A673 (cell line): ENCODE measurements at regions not wholly inside any gene's neighbourhood (a gene's known extent, or its start where the extent isn't known, plus 50 kb on each side); places are given as distances from the start of the nearest gene placed in this dataset.

Experiments
- BruUV-seq: library from RNA; stranded (reverse); fragments of 400-500 nt; replicated peaks from 2 replicates; lab custom pipeline; 2021; lab: Mats Ljungman, UMichigan
- CTCF ChIA-PET: fragments of 300-600 bp; sonication (Branson Sonifier 250); formaldehyde crosslinking; loops from one replicate; lab custom pipeline; 2022; ENCODE audit warnings: antibody characterized with exemption; lab: Charles Lee
- POLR2A ChIA-PET: fragments of 300-600 bp; sonication (Branson Sonifier 250); formaldehyde crosslinking; loops from one replicate; lab custom pipeline; 2022; ENCODE audit warnings: antibody characterized with exemption; ENCODE audit not compliant: low non-redundant PET; lab: Charles Lee
- DNase-seq: peaks from one replicate; pipeline ENCODE4 v3.0.0-alpha.2; 2015; ENCODE audit warnings: low spot score
- H3K27ac ChIP-seq: fragments of 200-600 bp; sonication (generic); 2 replicates; pipeline ENCODE4 v1.5.1; 2016; ENCODE audit warnings: mixed run types, low read depth, mild to moderate bottlenecking, mixed read lengths, antibody characterized with exemption, low read length; ENCODE audit not compliant: poor library complexity, severe bottlenecking
- H3K27me3 ChIP-seq: fragments of 200-600 bp; sonication (generic); replicated peaks from 2 replicates; pipeline ENCODE4 v1.6.1; 2017; ENCODE audit warnings: mixed run types, low read depth, mild to moderate bottlenecking, mixed read lengths, antibody characterized with exemption, low read length; ENCODE audit not compliant: insufficient read depth, poor library complexity
- H3K36me3 ChIP-seq: fragments of 200-600 bp; sonication (generic); 2 replicates; pipeline ENCODE4 v1.6.1; 2016; ENCODE audit warnings: mixed run types, mild to moderate bottlenecking, mixed read lengths, antibody characterized with exemption, low read length; ENCODE audit not compliant: insufficient read depth, poor library complexity, severe bottlenecking
- H3K4me1 ChIP-seq: fragments of 200-600 bp; sonication (generic); 2 replicates; pipeline ENCODE4 v1.6.1; 2017; ENCODE audit warnings: mixed run types, mild to moderate bottlenecking, mixed read lengths, antibody characterized with exemption, low read length; ENCODE audit not compliant: insufficient read depth, poor library complexity, severe bottlenecking
- H3K4me3 ChIP-seq: fragments of 200-600 bp; sonication (generic); 2 replicates; pipeline ENCODE4 v1.5.1; 2016; ENCODE audit warnings: low read depth, mixed run types, mild to moderate bottlenecking, mixed read lengths, low read length; ENCODE audit not compliant: poor library complexity, severe bottlenecking
- H3K9me3 ChIP-seq: fragments of 200-600 bp; sonication (generic); 2 replicates; pipeline ENCODE4 v1.6.1; 2016; ENCODE audit warnings: mixed run types, low read depth, mild to moderate bottlenecking, mixed read lengths, antibody characterized with exemption, low read length; ENCODE audit not compliant: poor library complexity, severe bottlenecking
- EZH2 ChIP-seq: fragments of 200-600 bp; sonication (generic); IDR thresholded peaks from 2 replicates; pipeline ENCODE4 v1.6.1; 2017; ENCODE audit warnings: borderline replicate concordance, low read depth, mild to moderate bottlenecking, mixed read lengths, antibody characterized with exemption, low read length; ENCODE audit not compliant: poor library complexity, severe bottlenecking
- intact Hi-C: fragments of 100-400 bp; cut with micrococcal nuclease; formaldehyde crosslinking; loops from one replicate; pipeline ENCODE4 v1.10.0; 2022; ENCODE audit not compliant: unreplicated experiment
- TF ChIP-seq, protein P1 (sequence below): fragments of 300-800, 200-600 bp; sonication (generic); conservative IDR thresholded peaks from 2 replicates; pipeline ENCODE4 v1.5.1; 2017; ENCODE audit warnings: low read depth, mild to moderate bottlenecking, antibody characterized with exemption, low read length, moderate library complexity, mixed read lengths

DNA sequence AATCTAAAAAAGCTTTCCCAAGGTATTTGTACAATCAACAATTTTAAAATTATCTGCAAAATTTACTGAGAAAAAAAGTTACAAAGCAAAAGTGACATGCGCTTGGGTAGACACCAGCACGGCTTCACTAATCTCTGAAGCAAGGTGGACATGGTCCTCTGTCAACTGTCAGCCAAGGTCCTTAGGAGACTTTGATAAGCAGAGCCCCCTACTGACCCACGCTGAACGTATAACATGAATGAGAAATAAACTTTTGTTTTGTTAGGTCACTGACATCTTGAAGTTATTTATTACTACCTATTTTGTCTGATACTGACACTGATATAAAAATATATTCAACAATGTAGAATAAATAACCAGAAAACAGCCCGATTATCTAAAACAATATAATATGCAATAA lies 100.7 kb upstream of the OBI1 start:
- Histone ChIP-seq H3K4me1 (peaks cover 2% of the 10 kb centered on the region), H3K9me3 (no peaks in the 10 kb centered on the region), H3K4me3 (no peak overlapping the region), H3K36me3 (no peaks in the 10 kb centered on the region), H3K27me3 (peaks cover 5% of the 10 kb centered on the region), H3K27ac (no peak overlapping the region)
- DNase-seq: no peak
- intact Hi-C loops: no loop called here
- no TSS peak for BruUV-seq
- TF ChIP-seq EZH2: no peak
- TF ChIP-seq, protein P1, sequence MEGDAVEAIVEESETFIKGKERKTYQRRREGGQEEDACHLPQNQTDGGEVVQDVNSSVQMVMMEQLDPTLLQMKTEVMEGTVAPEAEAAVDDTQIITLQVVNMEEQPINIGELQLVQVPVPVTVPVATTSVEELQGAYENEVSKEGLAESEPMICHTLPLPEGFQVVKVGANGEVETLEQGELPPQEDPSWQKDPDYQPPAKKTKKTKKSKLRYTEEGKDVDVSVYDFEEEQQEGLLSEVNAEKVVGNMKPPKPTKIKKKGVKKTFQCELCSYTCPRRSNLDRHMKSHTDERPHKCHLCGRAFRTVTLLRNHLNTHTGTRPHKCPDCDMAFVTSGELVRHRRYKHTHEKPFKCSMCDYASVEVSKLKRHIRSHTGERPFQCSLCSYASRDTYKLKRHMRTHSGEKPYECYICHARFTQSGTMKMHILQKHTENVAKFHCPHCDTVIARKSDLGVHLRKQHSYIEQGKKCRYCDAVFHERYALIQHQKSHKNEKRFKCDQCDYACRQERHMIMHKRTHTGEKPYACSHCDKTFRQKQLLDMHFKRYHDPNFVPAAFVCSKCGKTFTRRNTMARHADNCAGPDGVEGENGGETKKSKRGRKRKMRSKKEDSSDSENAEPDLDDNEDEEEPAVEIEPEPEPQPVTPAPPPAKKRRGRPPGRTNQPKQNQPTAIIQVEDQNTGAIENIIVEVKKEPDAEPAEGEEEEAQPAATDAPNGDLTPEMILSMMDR: no peak
- CTCF ChIA-PET: no interaction called here
- POLR2A ChIA-PET: no interaction called here

DNA sequence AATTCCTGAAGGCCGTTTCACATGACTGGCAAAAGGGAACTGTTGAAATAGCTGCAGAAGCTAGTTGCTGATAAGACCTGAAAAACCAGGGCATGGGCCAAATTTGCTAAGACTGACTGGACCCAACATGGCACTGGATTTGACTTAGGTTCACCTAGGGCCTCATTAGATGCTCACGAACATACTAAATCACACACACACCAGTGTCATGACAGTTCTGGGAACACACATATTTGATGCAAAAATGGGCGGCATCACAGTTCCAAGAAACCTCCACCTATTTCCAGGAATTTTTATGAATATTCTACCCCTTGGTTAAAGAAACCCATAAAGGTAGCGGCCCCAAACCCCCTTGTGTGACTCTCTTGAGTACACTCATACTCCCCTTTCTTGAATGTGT lies 99.6 kb upstream of the OBI1 start:
- no peak overlapping the region for H3K4me3 ChIP-seq
- H3K4me1 ChIP-seq: peaks cover 2% of the 10 kb centered on the region
- no peak overlapping the region for H3K27ac ChIP-seq
- BruUV-seq: no TSS peak
- no peak for DNase-seq
- ChIA-PET POLR2A (no interaction called here), CTCF (no interaction called here)
- H3K9me3 ChIP-seq: no peaks in the 10 kb centered on the region
- H3K27me3 ChIP-seq: peaks cover 11% of the 10 kb centered on the region
- intact Hi-C loops: no loop called here
- H3K36me3 ChIP-seq: no peaks in the 10 kb centered on the region
- TF ChIP-seq, protein P1: no peak
- no peak for TF ChIP-seq EZH2

DNA sequence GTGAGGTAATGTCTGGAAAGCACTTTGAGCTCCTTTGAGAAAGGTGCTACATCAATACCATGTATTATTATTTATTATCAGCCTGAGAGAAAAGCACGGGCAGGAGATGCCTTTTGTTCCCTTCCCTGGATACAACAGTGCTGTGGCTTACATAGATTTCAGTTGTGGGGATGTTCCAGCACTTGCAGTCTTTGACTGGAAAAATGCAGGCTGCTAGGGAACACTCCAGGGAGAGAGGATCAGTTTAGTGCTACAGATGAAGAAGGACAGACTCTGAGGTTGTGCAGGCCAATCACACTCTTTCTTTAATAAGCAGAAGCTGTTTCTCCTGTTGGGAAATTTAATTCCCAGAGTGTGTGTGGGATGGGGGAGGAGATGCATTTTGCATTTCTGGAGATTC lies 94.5 kb upstream of the OBI1 start:
- Histone ChIP-seq H3K4me3 (no peak overlapping the region), H3K27me3 (peaks cover 21% of the 10 kb centered on the region), H3K36me3 (no peaks in the 10 kb centered on the region), H3K9me3 (no peaks in the 10 kb centered on the region), H3K4me1 (no peaks in the 10 kb centered on the region), H3K27ac (no peak overlapping the region)
- BruUV-seq: no TSS peak
- DNase-seq: no peak
- intact Hi-C loops: no loop called here
- POLR2A ChIA-PET: no interaction called here
- TF ChIP-seq, protein P1: no peak
- TF ChIP-seq EZH2: no peak
- CTCF ChIA-PET: no interaction called here
